ENCODE measurements at regions not wholly inside any gene's neighbourhood (a gene's known extent, or its start where the extent isn't known, plus 50 kb on each side); places are given as distances from the start of the nearest gene placed in this dataset.

- TF ChIP-seq, protein P1, sequence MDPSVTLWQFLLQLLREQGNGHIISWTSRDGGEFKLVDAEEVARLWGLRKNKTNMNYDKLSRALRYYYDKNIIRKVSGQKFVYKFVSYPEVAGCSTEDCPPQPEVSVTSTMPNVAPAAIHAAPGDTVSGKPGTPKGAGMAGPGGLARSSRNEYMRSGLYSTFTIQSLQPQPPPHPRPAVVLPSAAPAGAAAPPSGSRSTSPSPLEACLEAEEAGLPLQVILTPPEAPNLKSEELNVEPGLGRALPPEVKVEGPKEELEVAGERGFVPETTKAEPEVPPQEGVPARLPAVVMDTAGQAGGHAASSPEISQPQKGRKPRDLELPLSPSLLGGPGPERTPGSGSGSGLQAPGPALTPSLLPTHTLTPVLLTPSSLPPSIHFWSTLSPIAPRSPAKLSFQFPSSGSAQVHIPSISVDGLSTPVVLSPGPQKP (IDR thresholded peaks at IDR 0.05; ENCODE audit: borderline replicate concordance, low read depth, low read length), result no peak
- TF ChIP-seq, protein P2, sequence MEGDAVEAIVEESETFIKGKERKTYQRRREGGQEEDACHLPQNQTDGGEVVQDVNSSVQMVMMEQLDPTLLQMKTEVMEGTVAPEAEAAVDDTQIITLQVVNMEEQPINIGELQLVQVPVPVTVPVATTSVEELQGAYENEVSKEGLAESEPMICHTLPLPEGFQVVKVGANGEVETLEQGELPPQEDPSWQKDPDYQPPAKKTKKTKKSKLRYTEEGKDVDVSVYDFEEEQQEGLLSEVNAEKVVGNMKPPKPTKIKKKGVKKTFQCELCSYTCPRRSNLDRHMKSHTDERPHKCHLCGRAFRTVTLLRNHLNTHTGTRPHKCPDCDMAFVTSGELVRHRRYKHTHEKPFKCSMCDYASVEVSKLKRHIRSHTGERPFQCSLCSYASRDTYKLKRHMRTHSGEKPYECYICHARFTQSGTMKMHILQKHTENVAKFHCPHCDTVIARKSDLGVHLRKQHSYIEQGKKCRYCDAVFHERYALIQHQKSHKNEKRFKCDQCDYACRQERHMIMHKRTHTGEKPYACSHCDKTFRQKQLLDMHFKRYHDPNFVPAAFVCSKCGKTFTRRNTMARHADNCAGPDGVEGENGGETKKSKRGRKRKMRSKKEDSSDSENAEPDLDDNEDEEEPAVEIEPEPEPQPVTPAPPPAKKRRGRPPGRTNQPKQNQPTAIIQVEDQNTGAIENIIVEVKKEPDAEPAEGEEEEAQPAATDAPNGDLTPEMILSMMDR (conservative IDR thresholded peaks at IDR 0.05; ENCODE audit: low read depth, low read length), result no peak
- TF ChIP-seq MXI1 (IDR thresholded peaks at IDR 0.05; ENCODE audit: borderline replicate concordance, low read depth, low read length), result no peak
- no peak for TF ChIP-seq RFX5 (IDR thresholded peaks at IDR 0.05; ENCODE audit: low read depth, low read length)
- TF ChIP-seq POLR2A (IDR thresholded peaks at IDR 0.05; ENCODE audit: low read depth, low read length), result no peak
- no peak for TF ChIP-seq FOS (IDR thresholded peaks at IDR 0.05; ENCODE audit: low read depth, low read length)
- TF ChIP-seq CEBPB (IDR thresholded peaks at IDR 0.05; ENCODE audit: low read depth, low read length), result no peak
- TF ChIP-seq RAD21 (IDR thresholded peaks at IDR 0.05; ENCODE audit: low read length), result no peak
- no peak for TF ChIP-seq RCOR1 (IDR thresholded peaks at IDR 0.05; ENCODE audit: insufficient replicate concordance, low read length)
- TF ChIP-seq SMC3 (IDR thresholded peaks at IDR 0.05; ENCODE audit: low read depth, low read length), result no peak
- TF ChIP-seq MAFK (IDR thresholded peaks at IDR 0.05; ENCODE audit: low read depth, low read length), result no peak
Measured at GRCh38 chr12:77388445-77389265, 323.3 kb upstream of the E2F7 start.

Data from IMR-90 (cell line).